ENCODE measurements at regions not wholly inside any gene's neighbourhood (a gene's known extent, or its start where the extent isn't known, plus 50 kb on each side); places are given as distances from the start of the nearest gene placed in this dataset.

DNA sequence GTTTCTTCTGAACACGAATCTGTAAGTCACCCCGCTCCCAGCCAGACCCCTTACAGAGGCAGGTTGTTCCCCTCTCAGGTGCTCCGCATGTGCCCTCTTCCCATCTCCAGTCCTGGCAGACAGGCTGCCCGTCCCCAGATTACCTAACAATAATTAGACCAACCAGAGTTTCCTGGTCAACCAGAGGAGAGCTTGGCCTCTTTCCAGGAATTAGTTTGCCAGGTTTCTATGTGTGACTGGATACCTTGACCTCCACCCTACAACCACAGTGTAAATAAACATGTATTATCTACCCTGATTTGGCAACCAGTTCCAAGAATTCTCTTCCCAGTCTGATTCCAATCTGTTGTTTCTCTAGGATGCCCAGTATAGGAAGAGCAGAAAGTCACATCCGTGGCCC, 178.0 kb upstream of the UMPS start:
- H3K9me3 ChIP-seq (ENCODE audit: control insufficient read depth, low read length): no peaks in the 10 kb centered on the region
- H3K27me3 ChIP-seq (ENCODE audit: control insufficient read depth, insufficient read depth, low read length, poor library complexity, severe bottlenecking): no peaks in the 10 kb centered on the region
- H3K4me1 ChIP-seq (ENCODE audit: control insufficient read depth, insufficient read depth, low read length): no peaks in the 10 kb centered on the region
- H3K4me3 ChIP-seq (ENCODE audit: insufficient read depth, low read depth, low read length): no peak overlapping the region
- no peaks in the 10 kb centered on the region for H3K36me3 ChIP-seq (ENCODE audit: control insufficient read depth, insufficient read depth, low read length)
- no peak overlapping the region for H3K27ac ChIP-seq (ENCODE audit: insufficient read depth, low read depth, low read length, poor library complexity, severe bottlenecking)
- WGBS, 2 experiments: 70 to 75% methylated on average over 5 of the region's 5 CpGs

DNA sequence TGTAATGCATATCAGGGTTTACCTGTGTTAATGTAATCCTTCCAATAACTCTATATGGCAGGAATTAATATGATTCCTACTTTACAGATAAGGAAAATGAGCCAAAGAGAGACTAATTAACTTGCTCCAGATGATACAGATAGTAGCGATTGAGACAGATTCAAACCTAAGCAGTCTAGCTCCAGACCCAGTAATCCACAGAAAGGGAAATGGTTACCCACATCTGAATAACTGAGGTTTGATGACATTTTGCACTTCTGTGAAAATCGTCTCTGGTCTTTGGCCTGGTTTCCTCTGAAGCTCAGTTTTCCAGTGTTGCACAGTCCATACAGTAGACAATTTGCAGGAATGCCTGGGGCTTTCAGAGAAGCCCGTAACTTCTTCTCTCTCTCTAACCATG, 177.1 kb upstream of the UMPS start:
- Histone ChIP-seq H3K4me3 (ENCODE audit: insufficient read depth, low read depth, low read length) (no peak overlapping the region), H3K4me1 (ENCODE audit: control insufficient read depth, insufficient read depth, low read length) (no peaks in the 10 kb centered on the region), H3K9me3 (ENCODE audit: control insufficient read depth, low read length) (no peaks in the 10 kb centered on the region), H3K36me3 (ENCODE audit: control insufficient read depth, insufficient read depth, low read length) (no peaks in the 10 kb centered on the region), H3K27me3 (ENCODE audit: control insufficient read depth, insufficient read depth, low read length, poor library complexity, severe bottlenecking) (no peaks in the 10 kb centered on the region), H3K27ac (ENCODE audit: insufficient read depth, low read depth, low read length, poor library complexity, severe bottlenecking) (no peak overlapping the region)
- 90 to 91% methylated on average over 3 of the region's 3 CpGs for WGBS, 2 experiments

GRCh38 chr3:124556636-124557035, 173.6 kb upstream of the UMPS start:
- Histone ChIP-seq H3K27ac (ENCODE audit: insufficient read depth, low read depth, low read length, poor library complexity, severe bottlenecking) (no peak overlapping the region), H3K9me3 (ENCODE audit: control insufficient read depth, low read length) (no peaks in the 10 kb centered on the region), H3K27me3 (ENCODE audit: control insufficient read depth, insufficient read depth, low read length, poor library complexity, severe bottlenecking) (no peaks in the 10 kb centered on the region), H3K4me1 (ENCODE audit: control insufficient read depth, insufficient read depth, low read length) (no peaks in the 10 kb centered on the region), H3K36me3 (ENCODE audit: control insufficient read depth, insufficient read depth, low read length) (no peaks in the 10 kb centered on the region), H3K4me3 (ENCODE audit: insufficient read depth, low read depth, low read length) (no peak overlapping the region)
- no CpG with 5 or more reads among the region's 2 CpGs for WGBS, 2 experiments

GRCh38 chr3:124557433-124558232, 172.6 kb upstream of the UMPS start:
- no peaks in the 10 kb centered on the region for H3K27me3 ChIP-seq (ENCODE audit: control insufficient read depth, insufficient read depth, low read length, poor library complexity, severe bottlenecking)
- H3K4me1 ChIP-seq (ENCODE audit: control insufficient read depth, insufficient read depth, low read length): no peaks in the 10 kb centered on the region
- H3K4me3 ChIP-seq (ENCODE audit: insufficient read depth, low read depth, low read length): no peak overlapping the region
- H3K9me3 ChIP-seq (ENCODE audit: control insufficient read depth, low read length): no peaks in the 10 kb centered on the region
- no peaks in the 10 kb centered on the region for H3K36me3 ChIP-seq (ENCODE audit: control insufficient read depth, insufficient read depth, low read length)
- H3K27ac ChIP-seq (ENCODE audit: insufficient read depth, low read depth, low read length, poor library complexity, severe bottlenecking): no peak overlapping the region
- WGBS, 2 experiments: 83 to 86% methylated on average over 5 of the region's 5 CpGs

DNA sequence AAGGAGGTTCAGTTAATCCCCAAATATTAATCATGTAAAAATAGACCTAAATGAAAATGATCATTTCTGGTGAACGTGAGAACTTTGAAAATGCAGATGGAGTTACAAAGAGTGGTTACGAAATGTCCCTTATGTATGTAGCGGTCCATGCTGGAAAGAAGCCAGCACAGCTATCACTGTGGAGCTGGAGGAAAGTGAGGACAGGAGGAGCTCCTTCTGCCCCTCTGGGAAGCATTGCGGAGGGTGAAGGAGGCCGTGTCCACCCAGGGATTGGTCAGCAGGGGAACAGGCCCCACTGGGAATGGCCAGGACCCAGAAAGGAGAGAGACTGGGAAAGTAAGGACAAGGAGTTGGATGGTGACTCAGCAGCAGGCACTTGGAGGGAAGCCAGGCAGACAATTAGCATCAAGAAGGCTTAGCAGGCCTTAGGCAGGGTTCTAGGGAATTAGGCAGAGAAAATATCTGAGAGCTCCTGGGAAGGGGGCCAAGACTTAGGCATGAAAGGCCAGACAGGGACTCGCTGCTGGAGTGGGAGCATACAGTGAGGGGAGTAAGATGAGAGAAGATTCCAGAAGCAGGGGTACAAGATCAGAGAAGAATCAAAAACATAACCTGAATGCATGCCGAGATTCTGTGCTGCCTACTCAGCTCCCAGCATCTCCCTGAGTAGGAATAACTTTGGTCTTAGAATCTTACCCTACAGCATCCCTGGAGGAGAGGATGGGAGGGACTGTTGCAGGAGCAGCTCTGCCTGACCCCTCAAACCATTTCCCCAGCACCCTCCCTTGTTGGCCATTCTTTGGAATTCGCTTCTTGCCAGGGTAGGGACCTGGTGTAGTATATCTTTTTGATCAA, 171.0 kb upstream of the UMPS start:
- H3K4me3 ChIP-seq (ENCODE audit: insufficient read depth, low read depth, low read length): no peak overlapping the region
- H3K27me3 ChIP-seq (ENCODE audit: control insufficient read depth, insufficient read depth, low read length, poor library complexity, severe bottlenecking): no peaks in the 10 kb centered on the region
- 88 to 89% methylated on average over 7 to 8 of the region's 8 CpGs for WGBS, 2 experiments
- H3K4me1 ChIP-seq (ENCODE audit: control insufficient read depth, insufficient read depth, low read length): no peaks in the 10 kb centered on the region
- H3K36me3 ChIP-seq (ENCODE audit: control insufficient read depth, insufficient read depth, low read length): no peaks in the 10 kb centered on the region
- H3K9me3 ChIP-seq (ENCODE audit: control insufficient read depth, low read length): no peaks in the 10 kb centered on the region
- no peak overlapping the region for H3K27ac ChIP-seq (ENCODE audit: insufficient read depth, low read depth, low read length, poor library complexity, severe bottlenecking)

- Histone ChIP-seq H3K27me3 (ENCODE audit: control insufficient read depth, insufficient read depth, low read length, poor library complexity, severe bottlenecking) (no peaks in the 10 kb centered on the region), H3K27ac (ENCODE audit: insufficient read depth, low read depth, low read length, poor library complexity, severe bottlenecking) (no peak overlapping the region), H3K9me3 (ENCODE audit: control insufficient read depth, low read length) (no peaks in the 10 kb centered on the region), H3K4me3 (ENCODE audit: insufficient read depth, low read depth, low read length) (no peak overlapping the region), H3K36me3 (ENCODE audit: control insufficient read depth, insufficient read depth, low read length) (no peaks in the 10 kb centered on the region), H3K4me1 (ENCODE audit: control insufficient read depth, insufficient read depth, low read length) (no peaks in the 10 kb centered on the region)
- 45 to 47% methylated on average over 9 of the region's 9 CpGs for WGBS, 2 experiments
These were observed 170.2 kb upstream of the UMPS start for GRCh38 chr3:124559846-124560574.

DNA sequence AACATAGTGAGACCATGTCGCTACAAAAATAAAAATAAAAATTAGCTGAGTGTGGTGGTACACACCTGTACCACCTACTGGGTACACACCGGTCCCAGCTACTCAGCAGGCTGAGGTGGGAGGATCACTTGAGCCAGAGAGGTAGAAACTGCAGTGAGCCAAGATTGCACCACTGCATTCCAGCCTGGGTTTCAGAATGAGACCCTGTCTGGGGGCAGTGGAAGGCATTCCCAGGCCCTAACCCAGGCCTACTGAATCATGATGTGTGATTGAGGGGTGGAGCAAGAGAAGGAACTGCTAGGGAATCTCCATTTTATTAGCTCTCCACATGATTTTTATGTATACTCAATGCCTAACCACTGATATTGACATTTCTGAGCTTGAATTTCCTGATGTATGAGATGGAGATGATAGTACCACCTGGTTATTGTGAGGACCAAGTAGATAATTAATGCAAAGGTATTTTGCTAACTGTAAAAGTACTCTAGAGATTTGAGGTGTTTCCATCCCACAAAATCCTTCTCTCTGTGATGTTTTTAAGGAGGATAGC, 169.5 kb upstream of the UMPS start:
- Histone ChIP-seq H3K27me3 (ENCODE audit: control insufficient read depth, insufficient read depth, low read length, poor library complexity, severe bottlenecking) (no peaks in the 10 kb centered on the region), H3K4me1 (ENCODE audit: control insufficient read depth, insufficient read depth, low read length) (no peaks in the 10 kb centered on the region), H3K9me3 (ENCODE audit: control insufficient read depth, low read length) (no peaks in the 10 kb centered on the region), H3K36me3 (ENCODE audit: control insufficient read depth, insufficient read depth, low read length) (no peaks in the 10 kb centered on the region), H3K27ac (ENCODE audit: insufficient read depth, low read depth, low read length, poor library complexity, severe bottlenecking) (no peak overlapping the region), H3K4me3 (ENCODE audit: insufficient read depth, low read depth, low read length) (no peak overlapping the region)
- WGBS, 2 experiments: 92 to 93% methylated on average over 2 of the region's 2 CpGs

GRCh38 chr3:124562769-124563168, 167.5 kb upstream of the UMPS start:
- no peaks in the 10 kb centered on the region for H3K4me1 ChIP-seq (ENCODE audit: control insufficient read depth, insufficient read depth, low read length)
- no peak overlapping the region for H3K27ac ChIP-seq (ENCODE audit: insufficient read depth, low read depth, low read length, poor library complexity, severe bottlenecking)
- WGBS, 2 experiments: 95 to 96% methylated on average over 14 of the region's 14 CpGs
- no peak overlapping the region for H3K4me3 ChIP-seq (ENCODE audit: insufficient read depth, low read depth, low read length)
- H3K36me3 ChIP-seq (ENCODE audit: control insufficient read depth, insufficient read depth, low read length): no peaks in the 10 kb centered on the region
- no peaks in the 10 kb centered on the region for H3K27me3 ChIP-seq (ENCODE audit: control insufficient read depth, insufficient read depth, low read length, poor library complexity, severe bottlenecking)
- H3K9me3 ChIP-seq (ENCODE audit: control insufficient read depth, low read length): no peaks in the 10 kb centered on the region

GRCh38 chr3:124563376-124563775, 166.9 kb upstream of the UMPS start:
- Histone ChIP-seq H3K4me1 (ENCODE audit: control insufficient read depth, insufficient read depth, low read length) (no peaks in the 10 kb centered on the region), H3K36me3 (ENCODE audit: control insufficient read depth, insufficient read depth, low read length) (no peaks in the 10 kb centered on the region), H3K4me3 (ENCODE audit: insufficient read depth, low read depth, low read length) (no peak overlapping the region), H3K9me3 (ENCODE audit: control insufficient read depth, low read length) (no peaks in the 10 kb centered on the region), H3K27ac (ENCODE audit: insufficient read depth, low read depth, low read length, poor library complexity, severe bottlenecking) (no peak overlapping the region), H3K27me3 (ENCODE audit: control insufficient read depth, insufficient read depth, low read length, poor library complexity, severe bottlenecking) (no peaks in the 10 kb centered on the region)
- 91 to 94% methylated on average over 3 of the region's 3 CpGs for WGBS, 2 experiments

GRCh38 chr3:124565013-124565412, 165.2 kb upstream of the UMPS start:
- no peaks in the 10 kb centered on the region for H3K36me3 ChIP-seq (ENCODE audit: control insufficient read depth, insufficient read depth, low read length)
- H3K4me3 ChIP-seq (ENCODE audit: insufficient read depth, low read depth, low read length): no peak overlapping the region
- H3K9me3 ChIP-seq (ENCODE audit: control insufficient read depth, low read length): no peaks in the 10 kb centered on the region
- H3K27ac ChIP-seq (ENCODE audit: insufficient read depth, low read depth, low read length, poor library complexity, severe bottlenecking): no peak overlapping the region
- no peaks in the 10 kb centered on the region for H3K27me3 ChIP-seq (ENCODE audit: control insufficient read depth, insufficient read depth, low read length, poor library complexity, severe bottlenecking)
- H3K4me1 ChIP-seq (ENCODE audit: control insufficient read depth, insufficient read depth, low read length): no peaks in the 10 kb centered on the region
- WGBS, 2 experiments: 39 to 60% methylated on average over 3 to 5 of the region's 5 CpGs
